HG02852 (cell line): ENCODE measurements at regions not wholly inside any gene's neighbourhood (a gene's known extent, or its start where the extent isn't known, plus 50 kb on each side); places are given as distances from the start of the nearest gene placed in this dataset.
"Not testable (repeated sequence)": the region's sequence is repeated elsewhere in the genome, so short reads cannot be mapped to it uniquely, and the experiment has no call there.

Experiments used
- ATAC-seq: cut with Tn5 transposase; IDR thresholded peaks from one replicate; pipeline ENCODE4 v1.9.1; 2021; ENCODE audit warnings: mild to moderate bottlenecking, moderate library complexity; ENCODE audit not compliant: unreplicated experiment

GRCh38 chr15:67918205-67918861, 78.5 kb upstream of the RNU6-1 start:
- ATAC-seq, result no peak

DNA sequence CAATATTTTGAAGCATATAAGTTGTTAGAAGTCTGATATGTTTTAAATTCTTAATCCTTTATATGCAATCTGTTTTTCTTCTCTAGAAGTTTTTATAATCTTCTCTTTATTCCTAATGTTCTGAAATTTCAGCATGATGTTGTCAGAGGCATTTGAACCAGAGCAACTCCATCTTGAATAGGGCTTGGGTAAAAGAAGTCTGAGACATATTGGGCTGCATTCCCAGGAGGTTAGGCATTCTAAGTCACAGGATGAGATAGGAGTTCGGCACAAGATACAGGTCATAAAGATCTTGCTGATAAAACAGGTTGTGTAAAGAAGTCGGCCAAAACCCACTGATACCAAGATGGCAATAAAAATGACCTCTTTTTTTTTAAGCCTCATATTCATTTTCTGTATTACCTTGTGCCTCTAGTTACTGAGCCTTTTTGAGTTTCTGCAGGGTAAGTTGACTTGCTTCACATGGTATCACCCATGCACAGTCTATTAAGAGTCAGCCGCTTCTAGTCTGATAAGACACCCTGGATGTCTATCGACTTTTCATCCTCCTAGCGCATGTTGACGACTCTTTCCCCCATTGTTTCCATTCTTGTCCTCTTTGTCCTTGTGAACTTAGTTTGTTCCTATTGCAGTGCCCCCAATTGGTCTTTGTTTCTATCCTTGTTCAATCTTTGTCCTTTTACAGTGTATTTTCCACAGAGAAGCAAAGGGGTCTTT, 80.8 kb upstream of the RNU6-1 start:
- no peak for ATAC-seq

- ATAC-seq, result no peak
These were observed 82.3 kb upstream of the RNU6-1 start for GRCh38 chr15:67922106-67922675.

- no peak for ATAC-seq
These were observed 83.4 kb upstream of the RNU6-1 start for GRCh38 chr15:67922971-67923945.

DNA sequence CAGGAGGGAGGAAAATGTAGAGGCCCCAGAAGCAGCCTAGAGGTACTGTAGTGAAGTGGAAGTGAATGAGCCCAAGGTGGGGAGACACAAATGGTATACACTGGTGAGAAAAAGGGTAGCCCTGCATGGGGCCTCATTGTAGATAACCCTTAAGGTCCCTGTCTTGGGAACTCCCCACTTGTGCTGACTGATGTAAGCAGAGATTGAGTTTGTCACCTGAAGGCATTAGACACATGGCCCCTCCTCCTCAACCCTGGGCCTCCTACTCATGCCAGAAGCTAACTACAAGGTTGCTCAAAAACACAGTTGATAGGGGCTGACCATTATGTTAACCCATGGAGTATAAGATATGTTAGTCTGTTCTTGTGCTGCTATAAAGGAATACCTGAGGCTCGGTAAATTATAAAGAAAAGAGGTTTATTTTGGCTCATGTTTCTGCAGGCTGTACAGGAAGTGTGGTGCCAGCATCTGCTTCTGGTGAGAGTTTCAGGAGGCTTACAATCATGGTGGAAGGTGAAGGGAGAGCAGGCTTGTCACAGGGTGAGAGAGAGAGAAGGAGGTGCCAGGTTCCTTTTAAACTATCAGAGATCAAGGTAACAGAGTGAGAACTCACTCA, 84.6 kb upstream of the RNU6-1 start:
- ATAC-seq, result no peak

GRCh38 chr15:67925182-67925581, 85.3 kb upstream of the RNU6-1 start:
- no peak for ATAC-seq

DNA sequence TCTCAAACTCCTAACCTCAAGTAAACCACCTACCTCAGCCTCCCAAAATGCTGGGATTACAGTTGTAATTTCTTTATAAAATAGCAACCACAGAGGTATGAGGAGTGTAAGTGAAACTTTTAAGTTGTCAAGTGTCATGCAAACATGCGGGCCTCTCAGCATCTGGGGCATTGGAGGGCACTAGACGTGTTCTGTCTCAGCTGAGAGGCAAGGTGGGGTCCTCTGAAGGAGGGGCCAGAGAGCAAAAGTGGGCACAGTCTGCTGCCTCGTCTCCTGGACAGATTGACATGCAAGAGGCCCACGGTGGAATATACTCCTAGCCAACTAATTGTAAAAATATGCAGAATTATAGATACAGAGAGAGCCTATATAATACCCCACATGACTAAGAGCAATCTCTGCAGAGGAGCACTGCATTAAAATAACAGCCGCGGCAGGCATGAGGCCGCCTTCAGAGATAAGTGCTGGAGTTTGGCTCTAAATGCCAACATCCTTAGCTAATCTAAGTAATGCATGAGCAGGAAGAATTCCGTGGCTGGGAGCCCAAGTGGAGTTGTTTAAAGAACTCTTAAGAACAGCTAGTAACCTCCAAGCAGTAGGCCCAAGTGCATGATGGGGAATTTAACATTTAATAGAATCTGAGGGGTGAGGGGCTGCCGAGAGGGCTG, 87.8 kb upstream of the RNU6-1 start:
- ATAC-seq, result no peak

DNA sequence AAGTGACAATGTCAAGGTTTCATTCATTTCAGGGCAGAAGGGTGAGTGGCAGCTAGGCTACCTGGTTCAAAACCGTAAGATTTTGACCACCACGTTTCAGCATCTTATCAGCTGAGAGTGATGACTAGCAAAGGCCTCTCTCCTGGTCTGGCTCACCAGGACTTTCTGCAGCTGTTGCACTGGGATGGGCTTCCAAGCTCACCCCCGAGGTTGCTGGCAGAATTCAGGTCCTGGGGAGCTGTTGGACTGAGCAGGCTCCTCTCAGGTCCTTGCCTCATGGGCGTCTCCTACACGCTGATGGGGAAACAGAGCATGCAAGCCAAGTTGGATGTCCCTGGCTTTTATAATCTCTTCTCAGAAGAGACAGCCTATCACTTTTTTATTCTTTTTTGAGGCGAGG, 88.8 kb upstream of the RNU6-1 start:
- ATAC-seq, result no peak

GRCh38 chr15:67930720-67931119, 90.9 kb upstream of the RNU6-1 start:
- no peak for ATAC-seq

- no peak for ATAC-seq
These were observed 92.0 kb upstream of the RNU6-1 start for GRCh38 chr15:67931861-67932260.

DNA sequence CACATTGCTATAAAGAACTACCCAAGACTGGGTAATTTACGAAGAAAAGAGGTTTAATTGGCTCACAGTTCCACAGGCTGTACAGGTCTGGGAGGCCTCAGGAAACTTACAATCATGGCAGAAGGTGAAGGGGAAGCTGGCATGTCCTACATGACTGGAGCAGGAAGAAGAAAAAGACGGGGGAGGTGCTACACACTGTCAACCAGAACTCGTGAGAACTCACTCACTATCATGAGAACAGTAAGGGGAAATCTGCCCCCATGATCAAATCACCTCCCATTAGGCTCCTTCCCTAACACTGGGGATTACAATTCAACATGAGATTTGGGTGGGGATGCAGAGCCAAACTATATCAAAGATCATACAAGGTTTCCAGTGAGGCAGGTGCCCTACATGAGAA, 94.3 kb upstream of the RNU6-1 start:
- not testable (repeated sequence) for ATAC-seq

GRCh38 chr15:67935244-67935643, 95.4 kb upstream of the RNU6-1 start:
- no peak for ATAC-seq

- no peak for ATAC-seq
These were observed 96.4 kb upstream of the RNU6-1 start for GRCh38 chr15:67936258-67936657.

GRCh38 chr15:67937153-67937761, 97.4 kb upstream of the RNU6-1 start:
- no peak for ATAC-seq

DNA sequence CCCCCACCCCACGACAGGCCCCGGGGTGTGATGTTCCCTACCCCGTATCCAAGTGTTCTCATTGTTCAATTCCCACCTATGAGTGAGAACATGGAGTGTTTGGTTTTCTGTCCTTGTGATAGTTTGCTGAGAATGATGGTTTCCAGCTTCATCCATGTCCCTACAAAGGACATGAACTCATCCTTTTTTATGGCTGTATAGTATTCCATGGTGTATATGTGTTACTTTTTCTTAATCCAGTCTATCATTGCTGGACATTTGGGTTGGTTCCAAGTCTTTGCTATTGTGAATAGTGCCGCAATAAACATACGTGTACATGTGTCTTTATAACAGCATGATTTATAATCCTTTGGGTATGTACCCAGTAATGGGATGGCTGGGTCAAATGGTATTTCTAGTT, 99.3 kb upstream of the RNU6-1 start:
- ATAC-seq, result not testable (repeated sequence)

GRCh38 chr15:67939588-67940323, 99.9 kb upstream of the RNU6-1 start:
- not testable (repeated sequence) for ATAC-seq

DNA sequence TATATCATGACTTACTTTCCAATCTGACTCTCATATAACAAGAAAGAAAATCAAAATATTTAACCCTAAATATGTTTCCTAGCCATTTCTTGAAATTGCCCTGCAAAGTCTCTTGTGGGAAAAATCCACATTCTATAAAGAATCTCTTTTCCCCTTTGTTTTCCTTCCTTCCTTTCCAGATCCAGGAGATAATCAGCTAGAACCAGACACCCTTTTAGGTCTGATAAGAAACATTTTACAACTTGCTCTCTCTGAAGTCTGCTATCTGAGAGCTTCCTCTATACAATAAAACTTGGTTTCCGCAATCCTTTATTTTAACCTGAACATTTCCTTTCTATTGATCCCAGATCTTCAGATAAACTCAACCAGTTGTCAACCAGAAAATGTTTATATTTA, 100.5 kb upstream of the RNU6-1 start:
- ATAC-seq, result no peak

- no peak for ATAC-seq
These were observed 101.9 kb upstream of the RNU6-1 start for GRCh38 chr15:67941648-67942310.

- ATAC-seq, result no peak
These were observed 103.6 kb upstream of the RNU6-1 start for GRCh38 chr15:67943475-67943874.
